AG04449 (cell line): ENCODE measurements at regions not wholly inside any gene's neighbourhood (a gene's known extent, or its start where the extent isn't known, plus 50 kb on each side); places are given as distances from the start of the nearest gene placed in this dataset.

ENCODE experiments used
- CTCF ChIA-PET: fragments of 350-600 bp; formaldehyde crosslinking; extraction: SDS; loops from one replicate; lab custom pipeline; 2021; ENCODE audit warnings: antibody characterized with exemption; lab: Yijun Ruan, JAX
- POLR2A ChIA-PET: fragments of 400-600, 350-600 bp; formaldehyde crosslinking; extraction: SDS; loops from one replicate; lab custom pipeline; 2020; ENCODE audit warnings: antibody characterized with exemption, inconsistent platforms; lab: Yijun Ruan, JAX
- DNase-seq: peaks from one replicate; pipeline ENCODE4 v3.0.0-alpha.2; 2010; ENCODE audit warnings: low read depth, low spot score
- H3K4me3 ChIP-seq: 2 replicates; pipeline ENCODE4 v1.5.1; 2011; ENCODE audit warnings: low read depth, mild to moderate bottlenecking, control low read depth, low read length
- CTCF ChIP-seq: IDR thresholded peaks from one replicate; pipeline ENCODE4 v1.5.1; 2011; ENCODE audit warnings: mild to moderate bottlenecking, moderate library complexity, low read length, control low read depth, inconsistent platforms; ENCODE audit not compliant: insufficient read depth; ENCODE audit errors: missing control alignments

GRCh38 chr22:48444320-48445112 is 1383.2 kb downstream of the BRD1 start:
- no peak for TF ChIP-seq CTCF
- no peak for DNase-seq
- no peak overlapping the region for H3K4me3 ChIP-seq
- CTCF ChIA-PET: interaction anchor here (0.9 to 2.8 kb wide), 3 partner anchors 12 to 1599 kb away, joined by 3 to 7 read pairs (median 3); no protein-coding TSS in a partner anchor
- POLR2A ChIA-PET: interaction anchor here (1.0 kb wide), 1 partner anchor 12 kb away, joined by 4 read pairs; no protein-coding TSS in a partner anchor

GRCh38 chr22:48443680-48444079 is 1384.0 kb downstream of the BRD1 start:
- ChIA-PET POLR2A (no interaction called here), CTCF (no interaction called here)
- H3K4me3 ChIP-seq: no peak overlapping the region
- no peak for DNase-seq
- TF ChIP-seq CTCF: no peak

GRCh38 chr22:48442663-48443062 is 1385.0 kb downstream of the BRD1 start:
- ChIA-PET POLR2A (interaction anchor here (0.5 kb wide), 1 partner anchor 1709 kb away, joined by 3 read pairs; no protein-coding TSS in a partner anchor), CTCF (no interaction called here)
- DNase-seq: no peak
- H3K4me3 ChIP-seq: no peak overlapping the region
- no peak for TF ChIP-seq CTCF

- TF ChIP-seq CTCF: no peak
- H3K4me3 ChIP-seq: no peak overlapping the region
- ChIA-PET CTCF (no interaction called here), POLR2A (no interaction called here)
- DNase-seq: no peak
Measured at GRCh38 chr22:48441553-48441850, 1386.2 kb downstream of the BRD1 start.

- no peak for TF ChIP-seq CTCF
- DNase-seq: no peak
- H3K4me3 ChIP-seq: no peak overlapping the region
- POLR2A ChIA-PET: no interaction called here
- CTCF ChIA-PET: no interaction called here
Measured at GRCh38 chr22:48440673-48441552, 1386.8 kb downstream of the BRD1 start.

- H3K4me3 ChIP-seq: no peak overlapping the region
- no peak for TF ChIP-seq CTCF
- no peak for DNase-seq
- ChIA-PET POLR2A (no interaction called here), CTCF (no interaction called here)
Measured at GRCh38 chr22:48440176-48440575, 1387.5 kb downstream of the BRD1 start.
